ENCODE measurements at regions not wholly inside any gene's neighbourhood (a gene's known extent, or its start where the extent isn't known, plus 50 kb on each side); places are given as distances from the start of the nearest gene placed in this dataset.

- DNase-seq: no peak
These were observed 1288.7 kb upstream of the SORCS1 start for GRCh38 chr10:108453166-108453565.

DNA sequence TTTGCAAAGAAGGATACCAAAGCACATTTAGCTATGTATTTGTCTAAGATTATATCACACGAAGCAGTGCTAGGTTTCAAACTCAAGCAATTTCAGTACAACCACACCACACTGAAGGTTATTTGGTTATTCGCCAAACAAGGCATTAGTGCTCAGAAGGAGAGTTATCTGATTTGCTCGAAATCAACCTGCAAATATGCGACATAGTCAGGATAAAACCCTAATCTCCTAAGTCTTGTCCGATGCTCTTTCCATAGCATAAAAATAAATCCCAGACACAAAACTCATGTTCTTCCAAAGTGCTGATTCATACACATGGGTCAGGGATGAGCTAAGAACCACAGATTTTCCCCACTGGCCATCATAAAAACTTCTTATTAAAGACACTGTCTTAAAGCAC is 1288.0 kb upstream of the SORCS1 start:
- DNase-seq: no peak

- DNase-seq: no peak
These were observed 1285.8 kb upstream of the SORCS1 start for GRCh38 chr10:108450280-108450679.

DNA sequence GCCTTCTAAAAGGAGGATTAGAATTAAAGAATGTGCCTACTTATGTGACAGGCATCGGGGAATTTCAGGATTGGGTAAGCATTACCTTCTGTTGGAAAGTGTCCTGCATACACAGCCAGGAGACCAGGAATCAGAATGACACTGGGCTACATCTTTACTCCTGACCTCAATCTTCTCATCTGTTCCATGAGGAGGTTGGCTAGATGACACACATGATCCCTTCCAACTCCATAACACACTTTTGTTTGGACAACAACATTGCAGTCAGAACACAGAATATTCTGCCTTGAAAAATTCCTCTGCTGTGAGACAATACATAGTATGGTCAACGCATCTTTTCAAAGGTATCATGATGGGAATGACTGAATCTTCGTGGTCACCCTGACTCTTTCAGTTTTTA is 1281.2 kb upstream of the SORCS1 start:
- DNase-seq: no peak

GRCh38 chr10:108443636-108444035 is 1279.1 kb upstream of the SORCS1 start:
- no peak for DNase-seq

- no peak for DNase-seq
These were observed 1274.9 kb upstream of the SORCS1 start for GRCh38 chr10:108439397-108439796.

DNA sequence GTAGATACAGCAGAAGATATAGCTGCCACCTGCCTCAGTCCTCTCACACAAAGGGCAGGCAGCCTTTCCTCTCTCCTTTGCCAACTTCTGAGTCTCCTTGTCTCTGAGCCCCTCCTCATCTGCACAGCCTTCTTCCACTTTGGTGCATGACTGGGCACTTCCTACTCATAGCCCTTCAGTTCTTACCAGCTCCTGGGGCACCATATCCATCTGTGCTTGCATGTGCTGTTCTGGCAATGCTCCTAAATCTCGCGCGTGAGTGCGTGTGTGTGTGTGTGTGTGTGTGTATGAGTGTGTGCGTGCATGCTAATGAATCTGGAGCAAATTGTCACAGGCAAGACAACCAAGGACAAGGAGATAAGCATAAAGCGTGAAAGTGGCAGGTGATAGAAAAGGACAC is 1271.6 kb upstream of the SORCS1 start:
- no peak for DNase-seq

GRCh38 chr10:108434559-108435252 is 1270.2 kb upstream of the SORCS1 start:
- no peak for DNase-seq

GRCh38 chr10:108427146-108427545 is 1262.6 kb upstream of the SORCS1 start:
- no peak for DNase-seq

GRCh38 chr10:108425283-108425964 is 1260.9 kb upstream of the SORCS1 start:
- no peak for DNase-seq

DNA sequence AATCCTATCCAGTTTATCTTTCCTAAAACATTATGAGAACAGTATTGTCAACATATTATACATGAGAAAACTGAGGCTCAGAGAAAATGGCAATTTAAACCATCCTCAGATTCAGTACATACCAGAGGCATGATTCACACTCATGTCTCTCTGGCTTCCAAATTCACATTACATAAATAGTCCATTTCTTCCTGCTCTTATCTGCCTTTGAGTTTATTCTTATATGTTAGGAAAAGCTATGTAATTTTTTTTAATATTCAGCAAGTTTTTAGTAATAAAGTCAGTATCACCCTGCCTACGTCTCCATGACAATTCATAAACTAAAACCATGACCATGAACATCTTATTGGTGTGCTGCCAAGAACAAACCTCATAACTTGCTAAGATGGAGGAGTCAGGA is 1260.2 kb upstream of the SORCS1 start:
- DNase-seq: no peak

GRCh38 chr10:108422286-108422685 is 1257.8 kb upstream of the SORCS1 start:
- no peak for DNase-seq

DNA sequence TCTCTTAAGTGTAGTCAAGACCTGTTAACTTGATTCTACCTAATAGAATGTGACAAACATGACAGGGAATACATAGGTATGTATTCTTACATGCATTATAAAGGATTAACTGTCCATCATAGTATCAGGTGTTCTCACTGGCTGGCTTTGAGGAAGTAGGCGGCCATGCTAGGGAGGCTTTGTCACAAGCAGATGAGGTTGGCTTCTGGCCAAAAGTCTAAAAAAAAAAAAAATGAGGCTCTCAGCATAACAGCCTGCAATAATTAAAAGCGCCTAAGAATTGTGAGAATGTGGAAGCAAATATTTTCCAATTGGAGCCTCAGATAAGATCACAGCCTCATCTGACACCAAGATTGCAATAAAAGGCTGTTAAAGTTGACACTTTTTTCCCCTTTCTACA is 1256.8 kb upstream of the SORCS1 start:
- no peak for DNase-seq

DNA sequence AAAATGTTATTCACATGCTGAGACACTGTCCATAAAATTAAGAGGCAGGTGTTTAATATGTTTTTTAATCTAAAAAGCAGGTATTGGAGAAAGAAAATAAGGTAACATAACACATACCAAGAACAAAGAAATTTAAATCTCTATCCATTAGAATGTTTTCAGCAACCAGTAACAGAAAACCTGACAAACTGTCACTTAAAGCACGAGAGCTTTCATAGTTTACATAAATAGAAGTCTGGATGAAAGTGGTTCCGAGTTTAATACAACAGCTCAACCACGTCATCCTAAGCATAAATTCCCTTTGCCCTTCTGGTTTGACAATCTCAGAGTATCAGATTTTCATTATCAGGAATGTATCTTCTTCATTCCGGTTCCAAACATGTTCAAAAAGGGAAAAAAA is 1249.4 kb upstream of the SORCS1 start:
- DNase-seq: no peak

DNA sequence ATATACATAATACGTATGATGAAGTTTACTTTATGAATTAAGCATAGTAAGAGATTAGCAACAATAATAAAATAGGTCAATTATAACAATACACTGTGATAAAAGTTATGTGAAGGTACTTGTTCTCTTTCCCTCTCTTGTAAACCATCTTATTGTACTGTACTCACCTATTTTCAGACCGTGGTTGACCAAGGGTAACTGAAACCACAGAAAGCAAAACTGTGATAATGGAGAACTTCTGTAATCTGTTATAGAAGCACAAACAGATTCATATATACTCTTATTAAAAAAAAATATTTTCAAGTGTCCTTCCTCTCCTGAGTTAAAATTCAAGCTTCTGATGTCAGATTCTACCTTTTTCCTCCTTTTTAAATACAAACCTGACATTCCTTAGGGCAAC is 1247.8 kb upstream of the SORCS1 start:
- no peak for DNase-seq

GRCh38 chr10:108411894-108412293 is 1247.4 kb upstream of the SORCS1 start:
- no peak for DNase-seq

DNA sequence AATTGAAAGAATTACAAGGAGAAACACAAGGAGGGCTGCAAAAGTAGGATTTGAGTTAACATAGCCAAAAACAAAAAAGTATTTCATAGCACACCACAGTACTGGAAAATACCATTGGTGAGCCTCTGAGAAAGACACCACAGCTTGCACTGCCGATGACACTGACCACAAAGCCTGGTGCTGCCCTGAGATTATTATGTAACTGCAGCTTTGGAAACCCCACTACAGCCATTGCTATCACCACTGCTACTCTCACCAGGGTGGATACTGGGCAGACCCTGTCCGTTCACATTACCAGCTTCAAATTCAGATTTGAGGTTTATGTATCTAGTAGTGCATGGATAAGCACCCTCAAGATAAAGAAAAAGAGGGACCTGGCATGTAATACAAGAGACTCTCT is 1246.7 kb upstream of the SORCS1 start:
- no peak for DNase-seq

- no peak for DNase-seq
These were observed 1245.7 kb upstream of the SORCS1 start for GRCh38 chr10:108410236-108410635.

DNA sequence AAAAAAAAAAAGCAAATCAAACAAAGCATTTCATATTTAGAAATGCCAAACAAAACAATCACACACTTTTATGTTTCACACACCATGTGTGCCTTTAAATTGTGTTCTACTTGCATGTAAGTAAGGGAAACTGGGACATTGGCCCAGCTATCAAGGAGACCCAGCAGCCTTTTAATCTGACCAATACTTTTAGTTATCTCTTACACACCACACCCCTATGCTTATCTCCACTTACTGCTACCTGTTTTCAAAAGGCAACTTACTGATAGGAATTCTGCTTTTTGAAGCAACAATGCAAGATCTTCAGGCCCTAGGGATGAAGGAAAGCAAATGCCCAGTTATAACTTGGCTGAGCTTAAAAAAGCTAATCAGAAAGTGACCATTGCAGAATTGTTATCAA is 1244.8 kb upstream of the SORCS1 start:
- no peak for DNase-seq

GRCh38 chr10:108404155-108404554 is 1239.6 kb upstream of the SORCS1 start:
- no peak for DNase-seq

GRCh38 chr10:108399465-108399864 is 1235.0 kb upstream of the SORCS1 start:
- no peak for DNase-seq

DNA sequence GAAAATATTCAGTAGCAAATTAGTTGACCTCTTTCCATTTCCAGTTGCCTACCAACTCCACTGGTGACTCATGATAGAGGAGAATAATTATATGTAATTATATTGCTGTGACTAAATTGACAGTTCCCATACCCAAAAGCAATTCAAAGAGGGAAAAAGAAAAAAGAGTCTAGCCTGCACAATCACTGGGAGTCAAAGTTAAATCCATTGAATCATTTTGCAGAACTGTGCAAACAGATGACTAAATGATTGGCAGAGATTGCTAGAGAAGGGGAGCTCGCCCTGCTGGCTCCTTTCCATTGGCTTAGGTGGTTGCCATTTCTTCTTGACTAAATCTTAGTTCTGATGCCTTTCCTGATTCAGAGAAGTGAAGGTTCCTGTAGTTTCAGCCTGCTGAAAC is 1228.6 kb upstream of the SORCS1 start:
- DNase-seq: no peak

DNA sequence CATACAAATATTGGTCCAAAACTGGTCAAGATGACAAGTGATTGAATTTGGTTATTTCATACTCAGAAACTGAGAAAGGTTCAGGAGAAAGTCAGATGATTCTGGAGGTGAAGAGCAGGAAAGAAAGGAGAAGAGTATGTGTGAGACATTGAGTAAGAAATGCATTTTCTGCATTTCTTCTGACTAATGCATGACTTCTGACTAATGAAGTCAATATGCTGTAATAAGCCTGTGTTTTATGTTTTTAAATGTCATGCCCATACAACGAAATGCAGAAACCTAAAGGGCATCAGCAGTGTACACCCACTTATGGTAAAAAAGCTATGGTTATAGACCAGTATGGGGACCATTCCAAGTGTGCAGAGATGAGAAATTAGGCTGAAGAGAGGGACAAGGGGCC is 1227.8 kb upstream of the SORCS1 start:
- no peak for DNase-seq

- no peak for DNase-seq
These were observed 1224.2 kb upstream of the SORCS1 start for GRCh38 chr10:108388706-108389105.

GRCh38 chr10:108385963-108386362 is 1221.5 kb upstream of the SORCS1 start:
- DNase-seq: no peak
